Brain pericyte (primary cell): ENCODE measurements at regions not wholly inside any gene's neighbourhood (a gene's known extent, or its start where the extent isn't known, plus 50 kb on each side); places are given as distances from the start of the nearest gene placed in this dataset.

Experiments
- DNase-seq: peaks from one replicate; pipeline ENCODE4 v3.0.0-alpha.2; 2012; ENCODE audit warnings: low read depth, low spot score

- DNase-seq = no peak
Measured at GRCh38 chr5:175286981-175287380, 157.0 kb downstream of the DRD1 start.

- no peak for DNase-seq
Measured at GRCh38 chr5:175285261-175285660, 158.7 kb downstream of the DRD1 start.

GRCh38 chr5:175284806-175285205 is 159.2 kb downstream of the DRD1 start:
- DNase-seq = no peak

GRCh38 chr5:175282611-175283225 is 161.3 kb downstream of the DRD1 start:
- no peak for DNase-seq

- DNase-seq = no peak
Measured at GRCh38 chr5:175281714-175282113, 162.3 kb downstream of the DRD1 start.

GRCh38 chr5:175281257-175281656 is 162.7 kb downstream of the DRD1 start:
- DNase-seq = no peak

GRCh38 chr5:175279506-175279905 is 164.5 kb downstream of the DRD1 start:
- no peak for DNase-seq

- DNase-seq = no peak
Measured at GRCh38 chr5:175275748-175276147, 168.2 kb downstream of the DRD1 start.

- DNase-seq = no peak
Measured at GRCh38 chr5:175275097-175275496, 168.9 kb downstream of the DRD1 start.

- no peak for DNase-seq
Measured at GRCh38 chr5:175274171-175274570, 169.8 kb downstream of the DRD1 start.

GRCh38 chr5:175264406-175264805 is 179.6 kb downstream of the DRD1 start:
- no peak for DNase-seq

- DNase-seq = no peak
Measured at GRCh38 chr5:175263776-175264175, 180.2 kb downstream of the DRD1 start.

GRCh38 chr5:175261526-175261925 is 182.5 kb downstream of the DRD1 start:
- DNase-seq = no peak

- DNase-seq = no peak
Measured at GRCh38 chr5:175261037-175261436, 182.9 kb downstream of the DRD1 start.

- DNase-seq = no peak
Measured at GRCh38 chr5:175257847-175258194, 186.2 kb downstream of the DRD1 start.

- no peak for DNase-seq
Measured at GRCh38 chr5:175257128-175257846, 186.7 kb downstream of the DRD1 start.

GRCh38 chr5:175254155-175254554 is 189.8 kb downstream of the DRD1 start:
- peak; percentile 18 for DNase-seq

GRCh38 chr5:175253597-175253996 is 190.4 kb downstream of the DRD1 start:
- no peak for DNase-seq

GRCh38 chr5:175252234-175252805 is 191.7 kb downstream of the DRD1 start:
- DNase-seq = no peak

- DNase-seq = no peak
Measured at GRCh38 chr5:175250426-175250825, 193.6 kb downstream of the DRD1 start.

- DNase-seq = no peak
Measured at GRCh38 chr5:175248416-175248905, 195.5 kb downstream of the DRD1 start.

GRCh38 chr5:175246889-175247520 is 197.0 kb downstream of the DRD1 start:
- no peak for DNase-seq
